ENCODE measurements at regions not wholly inside any gene's neighbourhood (a gene's known extent, or its start where the extent isn't known, plus 50 kb on each side); places are given as distances from the start of the nearest gene placed in this dataset.

- DNase-seq = peak; percentile 1
These were observed 52.8 kb downstream of the HYCC2 start for GRCh38 chr2:201018636-201019035.

DNA sequence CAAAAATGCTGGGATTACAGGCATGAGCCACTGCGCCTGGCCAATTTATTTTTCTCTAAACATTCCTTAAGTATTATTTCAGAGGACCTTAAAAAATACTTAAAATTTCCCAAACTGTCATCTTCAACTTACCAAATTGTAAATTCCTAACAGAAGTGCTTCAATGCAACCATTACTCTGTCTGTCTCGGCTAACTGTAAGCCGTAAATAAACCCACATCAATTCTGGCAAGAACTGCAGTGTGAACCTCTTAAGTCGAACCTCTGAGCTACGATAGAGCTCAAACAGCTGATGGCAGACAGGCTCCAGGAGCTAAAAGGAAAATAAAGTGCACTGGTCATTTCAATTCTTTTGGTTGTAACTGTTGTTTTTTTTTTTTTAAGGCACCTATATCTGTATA, 53.4 kb upstream of the ORC2 start:
- DNase-seq = no peak
